ENCODE measurements at regions not wholly inside any gene's neighbourhood (a gene's known extent, or its start where the extent isn't known, plus 50 kb on each side); places are given as distances from the start of the nearest gene placed in this dataset.
A peak's percentile ranks its signal among the peaks of the same experiment; 100 is the strongest.
"Not testable (repeated sequence)": the region's sequence is repeated elsewhere in the genome, so short reads cannot be mapped to it uniquely, and the experiment has no call there.

DNA sequence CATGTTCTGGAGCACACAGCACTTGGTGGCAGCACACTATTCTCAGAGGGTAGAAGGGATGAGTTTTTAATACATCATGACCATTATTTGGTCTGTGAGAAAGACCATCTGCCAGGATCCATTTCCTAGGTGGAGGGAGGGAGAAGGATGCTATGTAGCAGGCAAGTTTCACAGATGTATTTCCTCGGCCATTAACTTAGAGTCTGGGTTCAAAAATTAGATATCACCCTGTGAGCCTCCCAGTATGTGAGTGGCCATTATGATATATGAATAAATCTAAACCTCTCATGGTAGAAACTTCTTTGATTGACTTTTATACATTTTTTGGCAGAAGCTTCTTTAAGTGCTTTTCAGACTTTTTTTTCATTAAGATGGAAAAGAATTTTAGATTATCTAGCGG, 133.9 kb downstream of the SREK1 start:
- DNase-seq (ENCODE audit: low read depth): no peak
- H3K4me3 ChIP-seq (ENCODE audit: low read depth, low read length): no peak overlapping the region
- TF ChIP-seq, protein P1, sequence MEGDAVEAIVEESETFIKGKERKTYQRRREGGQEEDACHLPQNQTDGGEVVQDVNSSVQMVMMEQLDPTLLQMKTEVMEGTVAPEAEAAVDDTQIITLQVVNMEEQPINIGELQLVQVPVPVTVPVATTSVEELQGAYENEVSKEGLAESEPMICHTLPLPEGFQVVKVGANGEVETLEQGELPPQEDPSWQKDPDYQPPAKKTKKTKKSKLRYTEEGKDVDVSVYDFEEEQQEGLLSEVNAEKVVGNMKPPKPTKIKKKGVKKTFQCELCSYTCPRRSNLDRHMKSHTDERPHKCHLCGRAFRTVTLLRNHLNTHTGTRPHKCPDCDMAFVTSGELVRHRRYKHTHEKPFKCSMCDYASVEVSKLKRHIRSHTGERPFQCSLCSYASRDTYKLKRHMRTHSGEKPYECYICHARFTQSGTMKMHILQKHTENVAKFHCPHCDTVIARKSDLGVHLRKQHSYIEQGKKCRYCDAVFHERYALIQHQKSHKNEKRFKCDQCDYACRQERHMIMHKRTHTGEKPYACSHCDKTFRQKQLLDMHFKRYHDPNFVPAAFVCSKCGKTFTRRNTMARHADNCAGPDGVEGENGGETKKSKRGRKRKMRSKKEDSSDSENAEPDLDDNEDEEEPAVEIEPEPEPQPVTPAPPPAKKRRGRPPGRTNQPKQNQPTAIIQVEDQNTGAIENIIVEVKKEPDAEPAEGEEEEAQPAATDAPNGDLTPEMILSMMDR (IDR thresholded peaks at IDR 0.05; ENCODE audit: insufficient read depth, low read depth, low read length, missing control alignments): no peak

DNA sequence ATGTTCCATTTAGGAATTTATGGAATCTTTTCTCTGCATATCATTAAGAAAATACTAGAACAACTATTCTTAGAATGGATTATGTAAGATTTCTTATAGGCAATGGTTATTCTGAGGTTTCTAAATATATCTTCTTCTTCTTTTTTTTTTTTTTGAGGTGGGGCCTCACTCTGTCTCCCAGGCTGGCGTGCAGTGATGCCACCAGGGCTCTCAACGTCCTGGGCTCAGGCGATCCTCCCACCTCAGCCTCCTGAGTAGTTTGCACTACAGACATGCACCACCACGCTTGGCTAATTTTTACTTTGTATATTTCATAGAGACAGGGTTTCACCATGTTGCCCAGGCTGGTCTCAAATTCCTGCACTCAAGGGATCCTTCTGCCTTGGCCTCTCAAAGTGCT, 137.2 kb downstream of the SREK1 start:
- no peak overlapping the region for H3K4me3 ChIP-seq (ENCODE audit: low read depth, low read length)
- TF ChIP-seq, protein P1 (IDR thresholded peaks at IDR 0.05; ENCODE audit: insufficient read depth, low read depth, low read length, missing control alignments): no peak
- no peak for DNase-seq (ENCODE audit: low read depth)

DNA sequence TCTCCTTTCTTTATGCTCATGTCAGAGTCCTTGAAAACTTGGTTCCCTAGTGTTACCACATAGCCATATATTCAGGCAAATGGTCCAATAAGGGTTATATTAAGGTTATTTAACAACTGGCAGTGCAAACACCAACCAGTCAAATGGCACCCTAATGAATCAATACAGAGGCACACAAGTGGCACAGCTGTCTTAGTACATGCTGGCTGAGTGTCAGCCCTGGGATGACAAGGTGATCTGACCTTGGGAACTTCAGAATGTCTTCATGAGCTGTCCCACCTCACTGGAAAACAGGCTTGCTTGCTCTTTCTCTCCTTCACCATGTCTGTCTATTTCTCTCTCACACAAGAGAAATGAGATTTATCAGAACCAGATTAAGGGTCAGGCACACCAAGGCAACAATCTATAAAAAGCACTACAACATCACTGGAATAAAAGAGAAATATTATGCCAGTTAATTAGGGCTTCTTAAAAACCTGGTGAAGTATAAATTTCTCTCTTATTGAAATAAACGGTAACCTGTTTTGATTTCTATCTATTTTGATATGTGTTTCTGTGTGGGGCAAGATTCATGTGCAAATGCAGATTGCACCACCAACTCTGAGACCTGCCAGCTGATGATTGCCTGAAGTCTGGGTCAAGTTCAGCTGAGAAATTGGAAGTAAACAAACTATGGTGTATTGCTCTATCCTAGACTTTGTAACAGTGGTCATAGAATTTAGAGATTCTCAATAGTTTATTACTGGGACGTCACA, 140.7 kb downstream of the SREK1 start:
- no peak for DNase-seq (ENCODE audit: low read depth)
- H3K4me3 ChIP-seq (ENCODE audit: low read depth, low read length): no peak overlapping the region
- TF ChIP-seq, protein P1 (IDR thresholded peaks at IDR 0.05; ENCODE audit: insufficient read depth, low read depth, low read length, missing control alignments): no peak

DNA sequence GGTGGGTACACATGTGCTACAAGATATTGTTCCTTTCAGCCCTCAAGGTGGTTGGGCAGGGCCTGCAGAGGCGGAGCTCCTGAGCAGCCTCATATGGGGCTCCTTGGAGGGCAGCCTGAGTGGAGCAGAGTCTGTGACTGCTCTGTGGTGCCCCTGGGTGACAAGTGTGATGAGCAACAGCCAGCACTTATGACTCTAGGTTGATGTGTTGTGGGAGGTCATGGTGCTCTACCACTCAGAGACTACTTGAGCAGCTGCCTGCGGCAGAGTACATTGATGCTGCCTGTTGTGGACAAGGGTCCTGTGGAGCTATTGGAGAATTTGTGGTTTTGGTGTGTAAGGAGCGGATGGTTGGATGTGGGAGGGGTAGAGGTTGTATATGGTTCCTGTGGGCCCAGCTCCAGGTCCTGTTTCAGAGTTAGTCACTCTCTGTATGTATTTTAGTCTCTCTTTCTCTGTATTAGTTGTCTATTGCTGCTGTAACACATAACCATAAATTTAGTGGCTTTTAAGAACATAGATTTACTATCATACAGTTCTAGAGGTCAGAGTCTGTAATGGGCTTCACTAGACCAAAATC, 141.3 kb downstream of the SREK1 start:
- TF ChIP-seq, protein P1 (IDR thresholded peaks at IDR 0.05; ENCODE audit: insufficient read depth, low read depth, low read length, missing control alignments): no peak
- peak; percentile 5 for DNase-seq (ENCODE audit: low read depth)
- no peak overlapping the region for H3K4me3 ChIP-seq (ENCODE audit: low read depth, low read length)

DNA sequence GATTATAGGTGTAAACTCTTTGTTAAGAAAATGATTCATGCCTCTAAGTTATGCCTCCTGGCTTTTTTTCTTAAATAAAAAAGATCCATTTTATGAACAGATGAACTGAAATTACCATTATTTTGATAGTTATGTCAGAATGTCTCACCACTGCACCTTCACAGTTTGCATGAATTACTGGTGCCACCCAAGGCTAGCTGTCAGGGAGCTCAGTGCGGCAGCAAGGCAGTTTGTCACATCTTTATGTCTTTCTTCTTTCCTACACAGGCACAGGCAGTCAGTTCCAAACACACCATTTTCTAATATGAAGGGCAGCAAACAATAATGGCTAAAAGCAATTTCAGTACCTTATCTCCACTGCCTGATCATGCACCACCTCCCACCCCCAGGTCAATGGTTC, 147.7 kb downstream of the SREK1 start:
- TF ChIP-seq, protein P1 (IDR thresholded peaks at IDR 0.05; ENCODE audit: insufficient read depth, low read depth, low read length, missing control alignments): no peak
- DNase-seq (ENCODE audit: low read depth): no peak
- no peak overlapping the region for H3K4me3 ChIP-seq (ENCODE audit: low read depth, low read length)

DNA sequence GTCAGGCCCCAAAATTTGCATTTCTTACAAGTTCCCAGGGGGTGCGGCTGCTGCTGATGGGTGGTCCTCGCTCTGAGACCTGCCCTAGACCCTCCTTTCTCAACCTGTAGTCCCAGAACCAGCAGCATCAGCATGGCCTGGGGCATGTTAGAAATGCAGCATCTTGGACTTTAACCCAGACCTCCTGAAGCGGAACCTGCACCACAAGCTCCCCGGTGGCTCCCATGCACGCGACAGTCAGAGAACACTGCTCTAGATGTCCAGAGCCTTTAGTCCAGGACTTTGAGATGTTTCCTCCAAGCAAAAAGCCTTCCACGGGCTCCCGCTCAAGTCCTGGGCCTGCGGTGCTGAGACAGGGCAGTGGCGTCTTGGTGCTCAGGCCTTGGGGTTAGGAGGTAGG, 149.8 kb downstream of the SREK1 start:
- H3K4me3 ChIP-seq (ENCODE audit: low read depth, low read length); DNase-seq (ENCODE audit: low read depth): not testable (repeated sequence)

DNA sequence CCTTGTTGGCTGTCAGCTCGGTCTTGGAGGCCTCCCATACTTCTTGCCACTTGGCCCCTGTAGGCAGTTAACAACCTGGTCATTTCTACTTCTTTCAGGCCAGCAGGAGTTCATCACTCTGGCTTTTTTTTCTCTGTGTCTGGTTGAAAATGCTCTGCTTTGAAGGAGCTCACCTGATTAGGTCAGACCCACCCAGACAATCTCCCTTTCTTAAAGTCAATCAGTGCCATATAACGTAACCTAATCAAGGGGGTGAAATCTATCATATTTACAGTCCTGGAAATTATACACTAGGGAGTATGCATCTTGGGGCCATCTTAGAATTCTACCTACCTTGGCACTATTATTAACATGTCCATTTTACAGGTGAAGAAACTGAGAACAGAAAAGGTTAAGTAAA, 155.4 kb downstream of the SREK1 start:
- no peak for DNase-seq (ENCODE audit: low read depth)
- TF ChIP-seq, protein P1 (IDR thresholded peaks at IDR 0.05; ENCODE audit: insufficient read depth, low read depth, low read length, missing control alignments): no peak
- H3K4me3 ChIP-seq (ENCODE audit: low read depth, low read length): no peak overlapping the region
